Hepatic stellate cell (primary cell): ENCODE measurements at regions not wholly inside any gene's neighbourhood (a gene's known extent, or its start where the extent isn't known, plus 50 kb on each side); places are given as distances from the start of the nearest gene placed in this dataset.
A peak's percentile ranks its signal among the peaks of the same experiment; 100 is the strongest.
"Not testable (repeated sequence)": the region's sequence is repeated elsewhere in the genome, so short reads cannot be mapped to it uniquely, and the experiment has no call there.

Source experiments
- DNase-seq: peaks from one replicate; pipeline ENCODE4 v3.0.0; 2011; ENCODE audit warnings: low spot score

DNA sequence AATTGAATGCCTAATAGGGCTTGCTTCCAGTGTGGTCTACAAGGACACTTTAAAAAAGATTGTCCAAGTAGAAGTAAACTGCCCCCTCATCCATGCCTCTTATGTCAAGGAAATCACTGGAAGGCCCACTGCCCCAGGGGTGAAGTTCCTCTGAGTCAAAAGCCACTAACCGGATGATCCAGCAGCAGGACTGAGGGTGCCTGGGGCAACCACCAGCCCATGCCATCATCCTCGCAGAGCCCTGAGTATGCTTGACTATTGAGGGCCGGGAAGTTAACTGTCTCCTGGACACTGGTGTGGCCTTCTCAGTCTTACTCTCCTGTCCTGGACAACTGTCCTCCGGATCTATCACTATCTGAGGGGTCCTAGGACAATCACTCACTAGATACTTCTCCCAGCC, 411.5 kb downstream of the TENT5A start:
- DNase-seq = no peak

DNA sequence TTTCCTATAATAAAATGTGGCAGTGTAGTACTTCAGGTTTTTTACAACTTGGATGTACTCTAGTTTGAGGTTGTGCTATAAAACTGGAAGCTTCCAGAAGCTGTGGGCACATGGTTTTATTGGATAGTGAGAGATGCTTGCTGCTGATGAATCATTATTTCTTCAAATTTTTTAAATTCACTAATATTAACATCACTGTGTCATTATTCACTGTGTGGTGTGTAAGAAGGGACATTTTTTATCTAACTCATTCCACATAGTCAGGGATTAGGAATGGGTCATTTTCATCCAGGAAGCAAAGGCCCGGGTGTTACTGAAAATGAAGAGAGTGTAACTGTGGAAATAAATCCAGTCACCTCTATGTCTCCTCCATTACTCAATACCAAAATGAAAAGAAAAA, 421.0 kb downstream of the TENT5A start:
- peak; percentile 19 for DNase-seq

GRCh38 chr6:81328700-81329099, 423.8 kb downstream of the TENT5A start:
- DNase-seq = no peak

DNA sequence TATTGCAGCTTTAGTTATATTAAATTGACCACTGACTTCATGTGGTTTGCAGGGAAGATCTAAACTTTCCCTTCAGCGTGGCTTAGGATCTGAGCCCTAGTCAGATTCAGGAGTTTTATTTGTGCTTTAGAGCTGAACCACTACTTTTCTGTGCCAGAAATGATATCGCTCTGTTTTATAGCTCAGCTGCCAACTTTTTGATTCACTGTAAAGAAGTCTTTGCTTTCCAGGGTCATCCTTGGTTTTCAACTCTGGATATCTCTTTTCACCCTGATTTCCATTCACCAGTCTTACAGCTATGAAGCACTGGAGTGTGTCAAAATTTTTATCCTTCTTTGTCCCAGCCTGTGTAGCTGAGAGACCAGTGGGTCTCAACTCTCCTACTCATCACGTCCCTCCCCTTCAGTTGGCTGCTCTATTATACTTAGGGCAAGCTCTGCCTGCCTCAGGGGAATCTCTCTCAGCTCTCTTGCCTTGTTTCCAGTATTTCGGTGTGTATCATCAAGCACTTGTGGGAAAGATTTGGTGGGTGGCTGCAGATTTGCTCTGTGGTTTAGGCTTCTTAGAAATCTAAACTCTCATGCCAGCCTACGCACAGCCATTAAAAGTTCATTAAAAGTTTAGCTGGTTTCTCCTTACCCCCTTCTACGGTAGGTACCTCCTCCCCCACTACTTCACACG, 425.5 kb downstream of the TENT5A start:
- no peak for DNase-seq

- DNase-seq = no peak
Observed at GRCh38 chr6:81309811-81310210, 442.7 kb downstream of the TENT5A start.

DNA sequence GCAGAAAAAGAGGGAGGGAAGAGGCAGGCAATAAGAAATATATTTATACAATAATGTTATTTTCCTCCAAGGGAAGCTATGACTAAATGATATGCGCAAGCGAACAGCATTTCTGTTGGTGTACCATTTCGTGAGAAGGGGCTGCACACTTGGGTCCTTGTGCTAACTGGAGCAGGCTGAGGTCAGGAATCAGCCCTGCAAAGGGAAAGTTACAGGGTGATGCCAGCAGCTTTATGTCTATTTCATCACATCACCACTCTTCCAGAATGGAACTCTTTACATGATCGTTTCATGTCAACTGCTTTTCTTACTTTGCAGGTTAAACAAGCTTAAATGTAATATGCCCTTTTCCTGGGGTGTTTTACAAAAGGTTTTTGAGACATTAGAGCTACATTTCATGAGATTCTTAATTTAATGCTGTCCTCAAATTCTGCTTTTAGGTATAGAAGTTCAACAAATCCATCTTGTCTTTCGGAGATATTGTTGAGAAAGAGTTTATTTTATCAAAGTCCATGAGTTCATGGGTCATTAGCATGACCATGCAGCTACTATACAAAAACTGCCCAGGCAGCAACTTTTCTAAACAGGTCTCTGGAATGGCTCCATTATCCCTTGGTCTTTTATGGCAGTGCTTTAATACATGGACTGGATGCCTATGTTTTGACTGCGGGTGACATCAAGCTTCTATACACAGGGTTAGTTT, 443.8 kb downstream of the TENT5A start:
- DNase-seq = no peak

DNA sequence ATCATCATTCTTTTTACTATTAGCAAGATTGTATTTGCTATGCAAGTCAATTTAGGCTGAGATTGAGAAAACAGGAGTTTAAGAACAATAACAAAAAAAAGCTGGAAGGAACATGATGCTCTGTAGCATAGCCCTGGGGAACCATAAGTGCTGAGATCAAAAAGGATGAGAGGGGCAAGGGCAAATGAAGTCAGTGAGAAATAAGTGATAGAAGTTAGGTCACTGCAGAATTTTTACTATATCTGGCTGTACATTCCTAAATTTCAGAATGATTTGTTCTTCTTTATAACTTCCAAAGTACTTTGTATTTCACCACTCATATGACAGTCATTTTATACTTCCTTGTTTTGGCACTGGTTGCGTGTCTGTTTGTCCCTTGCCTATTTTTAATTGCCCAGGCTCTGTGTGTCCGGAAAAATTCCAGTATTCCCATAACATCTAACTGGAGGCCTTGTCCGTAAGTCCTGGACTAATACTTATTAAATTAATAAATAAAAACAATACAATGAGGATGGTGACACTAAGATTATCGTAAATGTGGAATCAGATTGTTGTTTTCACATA, 444.7 kb downstream of the TENT5A start:
- no peak for DNase-seq

DNA sequence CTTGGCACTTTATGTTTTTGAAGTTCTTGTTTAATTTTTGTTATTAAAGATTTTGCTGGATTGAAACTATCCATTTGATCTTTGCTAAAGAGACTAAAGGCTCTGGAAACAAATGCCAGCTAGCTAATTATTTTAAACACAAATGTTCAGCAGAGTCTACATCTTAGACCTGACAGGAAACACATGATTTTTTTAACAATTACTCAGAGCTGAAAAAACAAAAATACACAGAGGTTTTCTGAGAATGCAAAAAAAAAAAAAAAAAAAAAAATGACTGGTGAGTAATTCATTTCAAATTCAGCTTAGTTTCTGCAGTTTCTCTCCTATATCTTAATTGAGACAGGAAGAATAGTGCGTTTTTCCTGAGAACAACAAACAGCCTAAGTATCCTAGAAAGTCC, 448.0 kb downstream of the TENT5A start:
- DNase-seq = no peak

GRCh38 chr6:81300961-81301360, 451.5 kb downstream of the TENT5A start:
- no peak for DNase-seq

DNA sequence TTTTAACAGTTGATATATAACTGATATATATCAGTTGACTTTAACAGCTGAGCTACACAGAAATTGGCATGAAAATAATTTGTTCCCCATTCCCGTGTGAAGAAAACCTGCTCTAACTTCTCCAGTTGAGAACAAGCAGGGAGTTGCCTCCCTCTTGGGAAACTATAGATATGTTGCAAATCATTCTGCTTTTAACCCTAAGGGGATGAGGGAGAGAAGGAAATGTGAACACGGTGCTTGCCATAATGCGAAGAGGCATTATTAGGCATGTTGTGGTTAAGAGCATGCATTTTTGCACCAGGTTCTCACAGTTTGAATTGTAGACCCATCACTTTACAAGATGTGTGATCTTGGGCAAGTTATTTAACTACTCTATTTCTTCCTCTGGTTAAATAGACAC, 453.7 kb downstream of the TENT5A start:
- no peak for DNase-seq

DNA sequence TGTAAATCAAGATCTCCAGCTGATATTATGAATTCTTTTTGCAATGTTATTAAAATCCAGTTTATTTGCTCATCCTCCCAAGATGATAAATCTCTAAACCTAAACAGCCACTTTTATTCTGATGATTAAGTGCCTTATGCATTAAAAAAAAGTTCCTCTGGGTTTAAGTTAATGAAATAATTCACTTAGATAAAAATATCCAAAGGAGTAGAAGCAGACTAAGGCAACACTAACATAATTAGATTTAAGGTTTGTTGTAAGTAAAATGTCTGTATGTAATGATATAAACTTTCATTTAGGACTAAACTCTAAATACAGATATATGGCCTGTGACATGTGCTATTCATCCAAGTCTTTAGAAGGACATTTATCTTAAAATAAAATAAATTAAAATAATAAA, 457.2 kb downstream of the TENT5A start:
- no peak for DNase-seq

DNA sequence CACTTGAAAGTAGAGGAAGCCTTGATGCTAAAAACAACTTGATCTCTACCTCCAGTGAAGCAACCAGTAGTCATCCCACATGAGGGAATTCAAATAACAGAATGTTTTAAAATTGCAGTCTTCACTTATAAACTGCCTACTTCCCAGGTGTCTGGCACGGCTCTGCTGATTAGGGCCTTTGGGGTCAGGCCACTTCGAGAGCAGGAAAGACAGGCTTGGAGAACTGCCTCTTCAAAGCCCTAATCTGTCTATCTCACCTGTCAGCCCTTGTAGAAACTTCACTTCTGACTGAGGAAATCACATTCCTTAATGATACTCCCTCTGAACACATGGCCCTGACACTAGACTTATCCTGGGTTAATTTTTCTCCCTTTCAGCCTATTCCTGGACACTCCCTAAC, 458.6 kb downstream of the TENT5A start:
- DNase-seq = no peak

GRCh38 chr6:81289229-81289628, 463.3 kb downstream of the TENT5A start:
- no peak for DNase-seq

DNA sequence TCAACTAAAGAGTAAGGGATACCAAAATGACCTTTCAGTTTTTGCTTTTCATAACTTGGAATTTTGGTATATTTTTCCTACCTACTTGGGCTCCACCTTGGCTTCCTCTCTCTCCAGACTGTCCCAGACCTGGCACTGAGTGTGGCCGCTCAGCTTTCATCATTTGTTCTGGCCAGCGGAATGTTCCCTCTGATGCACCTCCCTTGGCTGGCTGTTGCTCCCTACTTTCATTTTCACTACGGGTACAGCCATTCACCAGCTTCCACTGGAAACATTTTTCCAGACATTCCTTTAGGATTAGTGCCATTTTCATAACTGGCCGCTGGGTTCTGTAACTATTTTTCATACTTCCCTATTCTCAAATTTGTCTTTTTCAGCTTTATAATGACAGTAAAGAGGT, 487.4 kb downstream of the TENT5A start:
- peak; percentile 60 for DNase-seq

DNA sequence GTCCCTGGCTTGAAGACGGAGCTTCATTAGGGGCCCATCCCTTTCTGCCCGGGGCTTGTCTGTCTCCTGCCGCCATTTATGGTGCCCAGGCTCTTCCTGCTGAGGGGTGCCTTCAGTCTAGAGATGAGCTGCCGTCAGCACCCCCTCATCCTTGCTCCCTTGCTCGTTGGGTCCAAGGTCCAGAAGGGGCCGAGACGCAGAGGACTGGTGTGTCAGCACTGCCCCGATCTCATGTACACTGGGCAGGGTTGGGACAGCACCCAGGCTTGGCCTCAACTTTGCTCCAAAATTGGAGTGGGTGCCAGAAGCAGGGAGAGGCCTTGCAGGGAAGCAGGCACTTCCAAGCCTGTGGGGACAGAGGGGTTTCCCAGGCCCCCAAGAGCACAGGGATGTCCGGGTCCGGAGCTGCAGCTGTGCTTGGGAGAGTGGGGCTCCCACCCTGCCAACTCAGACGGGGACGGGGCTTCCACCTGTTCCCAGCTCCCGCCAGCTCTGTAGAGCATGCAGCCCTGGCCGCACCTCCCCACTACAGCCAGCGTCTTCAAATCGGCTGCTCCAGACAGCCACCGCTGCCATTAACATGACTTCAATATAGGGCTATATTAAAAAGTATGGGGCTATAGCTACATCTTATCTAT, 488.8 kb downstream of the TENT5A start:
- no peak for DNase-seq

GRCh38 chr6:81262656-81263055, 489.8 kb downstream of the TENT5A start:
- DNase-seq = no peak

- not testable (repeated sequence) for DNase-seq
Observed at GRCh38 chr6:81256223-81256622, 496.3 kb downstream of the TENT5A start.

GRCh38 chr6:81253821-81254220, 498.7 kb downstream of the TENT5A start:
- DNase-seq = no peak

DNA sequence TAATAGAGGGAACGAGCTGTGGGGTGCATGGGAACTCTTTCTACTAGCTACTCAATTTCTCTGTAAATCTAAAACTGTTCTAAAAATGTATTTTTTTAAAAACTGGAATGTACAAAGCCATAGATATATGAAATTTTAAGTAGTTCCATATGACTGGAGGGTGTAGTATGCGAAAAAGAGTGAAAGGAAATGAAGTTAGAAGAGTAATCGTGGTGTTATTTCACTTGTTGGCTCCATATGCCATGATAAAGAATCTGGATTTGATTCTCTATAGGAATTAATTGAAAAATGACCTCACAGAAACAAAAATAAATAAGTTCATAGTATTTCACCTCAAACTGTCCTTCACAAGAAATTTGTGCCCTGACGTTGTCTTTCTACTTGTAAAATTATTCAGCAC, 500.2 kb downstream of the TENT5A start:
- DNase-seq = no peak

DNA sequence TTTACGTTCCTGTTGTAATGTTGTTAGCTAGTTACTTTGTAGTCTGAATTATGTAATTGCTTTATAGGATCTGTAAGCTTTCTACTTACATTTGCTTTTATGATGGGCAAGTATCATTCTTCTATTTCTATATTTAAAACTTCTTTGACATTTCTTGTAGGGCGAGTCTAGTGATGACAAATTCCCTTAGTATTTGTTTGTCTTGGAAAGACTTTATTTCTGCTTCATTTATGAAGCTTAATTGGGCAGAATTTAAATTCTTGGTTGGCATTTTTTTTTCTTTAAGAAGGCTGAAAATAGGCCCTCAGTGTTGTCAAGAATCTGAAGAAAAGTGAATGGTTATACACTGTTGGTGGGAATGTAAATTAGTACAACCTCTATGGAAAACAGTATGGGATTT, 506.3 kb downstream of the TENT5A start:
- DNase-seq = no peak

DNA sequence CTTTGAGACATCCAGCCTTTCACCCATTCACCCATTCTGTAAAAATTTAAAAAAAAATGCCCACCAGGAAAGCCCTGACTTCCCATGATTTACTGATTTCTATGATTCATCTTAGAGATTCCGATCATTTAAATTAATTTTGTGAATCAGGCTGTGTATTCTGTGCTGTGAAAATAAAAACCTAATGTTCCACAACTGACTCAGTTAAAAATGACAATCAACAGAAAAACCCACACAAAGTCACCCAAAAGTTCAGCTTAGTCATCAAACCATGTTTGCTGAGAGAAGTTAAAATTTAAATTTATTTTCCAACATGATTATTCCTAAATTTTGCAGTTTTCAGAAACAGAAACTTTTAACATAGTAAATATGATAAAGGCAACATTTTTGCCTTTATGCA, 509.9 kb downstream of the TENT5A start:
- no peak for DNase-seq

- DNase-seq = peak; percentile 33
Observed at GRCh38 chr6:81241126-81242041, 511.1 kb downstream of the TENT5A start.
